IPS DF 4.7 (cell line): ENCODE measurements at regions not wholly inside any gene's neighbourhood (a gene's known extent, or its start where the extent isn't known, plus 50 kb on each side); places are given as distances from the start of the nearest gene placed in this dataset.

Experiments
- DNase-seq: peaks from one replicate; pipeline ENCODE4 v3.0.0-alpha.2; 2013; ENCODE audit warnings: low spot score; ENCODE audit errors: extremely low read depth

GRCh38 chr12:18207266-18207665, 54.1 kb upstream of the PIK3C2G start:
- DNase-seq = no peak

DNA sequence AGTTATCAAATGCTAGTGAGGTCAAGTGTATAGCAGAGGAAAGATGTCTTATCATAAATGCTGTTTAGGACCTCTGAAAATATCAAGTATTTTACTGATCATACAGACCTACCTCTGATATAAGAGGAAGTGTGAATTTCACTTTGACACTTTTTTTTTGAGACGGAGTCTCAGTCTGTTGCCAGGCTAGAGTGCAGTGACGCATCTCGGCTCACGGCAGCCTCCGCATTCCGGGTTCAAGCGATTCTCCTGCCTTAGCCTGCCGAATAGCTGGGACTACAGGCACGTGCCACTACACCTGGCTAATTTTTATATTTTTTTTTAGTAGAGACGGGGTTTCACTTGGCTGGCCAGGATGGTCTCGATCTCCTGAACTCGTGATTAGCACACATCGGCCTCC, 55.1 kb upstream of the PIK3C2G start:
- DNase-seq = no peak

DNA sequence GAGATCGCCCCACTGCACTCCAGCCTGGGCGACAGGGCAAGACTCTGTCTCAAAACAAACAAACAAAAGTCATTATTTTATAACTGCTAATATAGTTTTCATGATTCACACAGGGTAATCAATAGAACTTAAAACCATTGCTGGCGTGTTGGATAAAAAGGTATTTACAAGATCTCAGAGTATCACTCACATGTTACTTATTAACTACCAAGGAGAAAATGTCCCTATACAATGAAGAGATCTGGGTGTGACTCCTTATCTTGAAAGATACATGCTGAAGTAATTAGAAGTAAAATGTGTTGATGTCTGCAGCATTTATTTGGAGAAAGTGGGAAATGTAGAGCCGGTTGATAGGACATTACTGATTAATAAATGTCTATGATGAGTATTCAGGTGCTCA, 57.3 kb upstream of the PIK3C2G start:
- DNase-seq = no peak

- DNase-seq = no peak
These were observed 69.2 kb upstream of the PIK3C2G start for GRCh38 chr12:18192119-18192518.

GRCh38 chr12:18183141-18183540, 78.2 kb upstream of the PIK3C2G start:
- no peak for DNase-seq

GRCh38 chr12:18171571-18171970, 81.6 kb upstream of the RERGL start:
- no peak for DNase-seq

GRCh38 chr12:18168016-18168415, 78.0 kb upstream of the RERGL start:
- no peak for DNase-seq

DNA sequence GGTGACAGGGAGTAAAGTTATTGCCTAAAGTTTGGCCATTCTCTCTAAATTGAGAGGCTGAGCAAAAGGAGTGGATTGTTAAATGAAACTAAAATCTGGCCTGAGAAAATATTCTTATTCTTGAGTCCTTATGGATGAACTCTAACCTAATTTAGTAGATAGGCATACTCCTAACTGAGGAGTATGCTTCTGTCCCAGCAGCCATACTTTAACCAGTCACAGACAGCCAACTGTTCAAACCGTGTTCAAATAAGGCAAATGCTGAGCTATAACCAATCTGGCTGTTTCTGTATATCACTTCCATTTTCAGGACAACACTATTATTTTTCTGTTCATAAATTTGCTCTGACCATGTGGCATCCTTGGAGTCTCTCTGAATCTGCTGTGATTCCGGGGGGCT, 75.9 kb upstream of the RERGL start:
- no peak for DNase-seq

GRCh38 chr12:18165422-18165871, 75.5 kb upstream of the RERGL start:
- no peak for DNase-seq

DNA sequence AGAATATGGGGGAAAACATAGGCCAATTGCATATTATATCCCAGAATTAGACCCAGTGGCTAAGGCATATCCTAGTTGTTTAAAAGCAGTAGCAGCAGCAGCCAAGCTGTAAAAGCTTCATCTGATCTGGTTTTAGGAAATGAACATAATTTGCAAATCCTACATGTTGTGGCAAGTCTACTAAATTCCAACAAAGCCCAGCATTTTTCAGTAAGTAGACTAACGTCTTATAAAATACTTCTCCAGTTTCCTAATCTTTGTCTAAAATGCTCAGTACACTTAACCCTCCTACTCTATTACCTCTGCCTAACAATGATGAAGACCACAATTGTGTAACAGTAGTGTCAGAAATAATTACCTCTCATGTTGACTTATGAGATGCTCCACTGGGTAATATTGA, 70.9 kb upstream of the RERGL start:
- no peak for DNase-seq

GRCh38 chr12:18158774-18159557, 69.0 kb upstream of the RERGL start:
- peak; percentile 36 for DNase-seq

GRCh38 chr12:18153826-18154225, 63.8 kb upstream of the RERGL start:
- DNase-seq = peak; percentile 30

DNA sequence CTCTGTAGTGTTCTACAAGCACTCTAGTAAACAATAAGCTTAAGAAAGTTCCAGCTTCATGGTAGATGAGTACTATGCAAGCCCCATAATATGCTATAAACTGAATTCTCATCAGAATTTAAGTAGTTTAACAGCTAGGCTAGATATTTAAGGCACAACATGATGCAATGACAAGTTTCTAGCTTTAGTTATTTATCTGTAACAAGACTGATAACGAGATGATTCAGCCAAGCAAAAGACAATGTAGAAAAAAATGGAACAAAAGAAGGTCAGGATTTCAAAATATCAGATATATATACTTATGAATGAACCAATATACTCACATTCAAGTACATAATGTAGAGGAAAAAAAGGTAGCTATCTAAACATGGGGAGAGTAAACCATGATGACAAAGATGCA, 61.0 kb upstream of the RERGL start:
- no peak for DNase-seq

GRCh38 chr12:18148961-18149360, 59.0 kb upstream of the RERGL start:
- no peak for DNase-seq

- no peak for DNase-seq
These were observed 56.4 kb upstream of the RERGL start for GRCh38 chr12:18146363-18146762.

- no peak for DNase-seq
These were observed 55.9 kb upstream of the RERGL start for GRCh38 chr12:18145924-18146323.

- DNase-seq = no peak
These were observed 51.3 kb upstream of the RERGL start for GRCh38 chr12:18141048-18141982.

DNA sequence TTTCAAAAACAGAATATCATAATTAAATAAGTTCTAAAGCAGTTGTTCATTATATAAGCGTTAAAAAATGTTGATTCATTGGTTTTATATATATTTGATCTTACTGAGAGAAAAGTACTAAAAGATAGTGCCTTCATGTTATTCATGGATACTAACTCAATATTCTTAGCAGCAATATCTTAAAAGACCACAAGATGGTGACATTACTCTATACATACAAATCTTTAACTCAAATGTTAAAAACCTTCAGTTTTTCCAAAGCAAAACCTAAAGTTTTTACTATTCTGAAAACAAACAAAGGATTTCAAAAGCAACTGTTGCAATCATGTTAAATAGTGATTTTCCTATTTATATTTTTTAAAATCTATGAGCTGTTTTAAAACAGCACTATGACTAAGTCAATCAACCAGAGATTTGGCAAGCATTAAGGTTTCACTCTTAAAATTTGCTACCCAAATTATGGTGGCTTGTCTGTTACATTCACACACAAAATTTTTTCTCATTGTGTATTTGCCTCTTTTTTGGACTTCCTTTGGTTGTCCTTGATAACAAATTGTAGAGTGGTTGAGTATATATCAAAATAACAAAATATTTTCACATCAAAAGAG, 50.1 kb upstream of the RERGL start:
- no peak for DNase-seq
